ENCODE measurements at regions not wholly inside any gene's neighbourhood (a gene's known extent, or its start where the extent isn't known, plus 50 kb on each side); places are given as distances from the start of the nearest gene placed in this dataset.

- peak overlapping the region; percentile 96 for H3K27ac Mint-ChIP-seq (ENCODE audit: unreplicated experiment)
- H3K4me1 Mint-ChIP-seq (ENCODE audit: unreplicated experiment): peaks cover 69% of the 10 kb centered on the region
- H3K4me3 Mint-ChIP-seq (ENCODE audit: unreplicated experiment): no peak overlapping the region
These were observed 75.1 kb downstream of the METRNL start for GRCh38 chr17:83154311-83155127.

GRCh38 chr17:83155128-83156121, 76.0 kb downstream of the METRNL start:
- no peaks in the 10 kb centered on the region for H3K9me3 Mint-ChIP-seq (ENCODE audit: unreplicated experiment)
- peak overlapping the region; percentile 96 for H3K27ac Mint-ChIP-seq (ENCODE audit: unreplicated experiment)
- H3K4me1 Mint-ChIP-seq (ENCODE audit: unreplicated experiment): peaks cover 64% of the 10 kb centered on the region
- peak overlapping the region; percentile 28 for H3K4me3 Mint-ChIP-seq (ENCODE audit: unreplicated experiment)
- no peak for TF ChIP-seq CTCF (IDR thresholded peaks at IDR 0.05)
- peaks cover 10% of the 10 kb centered on the region for H3K36me3 Mint-ChIP-seq (ENCODE audit: unreplicated experiment)
- peak; percentile 98 for DNase-seq (ENCODE audit: extremely low spot score, unreplicated experiment)
- no peaks in the 10 kb centered on the region for H3K27me3 Mint-ChIP-seq (ENCODE audit: unreplicated experiment)

More at GRCh38 chr17:83154311-83155127, 75.1 kb downstream of the METRNL start:
- peak; percentile 80 for DNase-seq (ENCODE audit: extremely low spot score, unreplicated experiment)
- Mint-ChIP-seq H3K27me3 (ENCODE audit: unreplicated experiment) (no peaks in the 10 kb centered on the region), H3K36me3 (ENCODE audit: unreplicated experiment) (peaks cover 3% of the 10 kb centered on the region), H3K9me3 (ENCODE audit: unreplicated experiment) (no peaks in the 10 kb centered on the region)
- TF ChIP-seq CTCF (IDR thresholded peaks at IDR 0.05): no peak

GRCh38 chr17:83156408-83156807, 77.0 kb downstream of the METRNL start:
- TF ChIP-seq CTCF (IDR thresholded peaks at IDR 0.05): no peak

GRCh38 chr17:83159204-83160049, 80.0 kb downstream of the METRNL start:
- peak; percentile 73 for DNase-seq (ENCODE audit: extremely low spot score, unreplicated experiment)
- Mint-ChIP-seq H3K36me3 (ENCODE audit: unreplicated experiment) (peaks cover 14% of the 10 kb centered on the region), H3K9me3 (ENCODE audit: unreplicated experiment) (no peaks in the 10 kb centered on the region), H3K27ac (ENCODE audit: unreplicated experiment) (no peak overlapping the region), H3K4me1 (ENCODE audit: unreplicated experiment) (peaks cover 47% of the 10 kb centered on the region), H3K4me3 (ENCODE audit: unreplicated experiment) (no peak overlapping the region), H3K27me3 (ENCODE audit: unreplicated experiment) (no peaks in the 10 kb centered on the region)
- TF ChIP-seq CTCF (IDR thresholded peaks at IDR 0.05): no peak

More at GRCh38 chr17:83156408-83156807, 77.0 kb downstream of the METRNL start:
- Mint-ChIP-seq H3K36me3 (ENCODE audit: unreplicated experiment) (peaks cover 14% of the 10 kb centered on the region), H3K27me3 (ENCODE audit: unreplicated experiment) (no peaks in the 10 kb centered on the region), H3K27ac (ENCODE audit: unreplicated experiment) (peak overlapping the region; percentile 96), H3K4me3 (ENCODE audit: unreplicated experiment) (no peak overlapping the region), H3K4me1 (ENCODE audit: unreplicated experiment) (peaks cover 60% of the 10 kb centered on the region), H3K9me3 (ENCODE audit: unreplicated experiment) (no peaks in the 10 kb centered on the region)
- DNase-seq (ENCODE audit: extremely low spot score, unreplicated experiment): peak; percentile 48
